KOPT-K1 (cell line): ENCODE measurements at regions not wholly inside any gene's neighbourhood (a gene's known extent, or its start where the extent isn't known, plus 50 kb on each side); places are given as distances from the start of the nearest gene placed in this dataset.

Experiments
- H3K27ac ChIP-seq: fragments of 200-600 bp; sonication (generic); 2 replicates; pipeline ENCODE4 v1.5.1; 2016; ENCODE audit warnings: antibody characterized with exemption, mild to moderate bottlenecking, low read depth, low read length; ENCODE audit not compliant: poor library complexity, severe bottlenecking
- H3K36me3 ChIP-seq: fragments of 200-600 bp; sonication (generic); 2 replicates; pipeline ENCODE4 v1.5.1; 2017; ENCODE audit warnings: antibody characterized with exemption, mild to moderate bottlenecking, low read length, moderate library complexity; ENCODE audit not compliant: insufficient read depth
- H3K9me3 ChIP-seq: fragments of 200-600 bp; sonication (generic); 2 replicates; pipeline ENCODE4 v1.5.1; 2017; ENCODE audit warnings: antibody characterized with exemption, low read length, mild to moderate bottlenecking; ENCODE audit not compliant: insufficient read depth, poor library complexity, severe bottlenecking

- no peak overlapping the region for H3K27ac ChIP-seq
These were observed 509.8 kb downstream of the DMAC1 start for GRCh38 chr9:7289773-7290172.

GRCh38 chr9:7287986-7288385, 511.6 kb downstream of the DMAC1 start:
- Histone ChIP-seq H3K36me3 (no peaks in the 10 kb centered on the region), H3K27ac (no peak overlapping the region), H3K9me3 (no peaks in the 10 kb centered on the region)

More at GRCh38 chr9:7289773-7290172, 509.8 kb downstream of the DMAC1 start:
- Histone ChIP-seq H3K36me3 (no peaks in the 10 kb centered on the region), H3K9me3 (no peaks in the 10 kb centered on the region)

GRCh38 chr9:7287065-7287464, 512.5 kb downstream of the DMAC1 start:
- Histone ChIP-seq H3K36me3 (no peaks in the 10 kb centered on the region), H3K9me3 (no peaks in the 10 kb centered on the region), H3K27ac (no peak overlapping the region)

GRCh38 chr9:7286101-7286500, 513.5 kb downstream of the DMAC1 start:
- H3K27ac ChIP-seq: no peak overlapping the region
- no peaks in the 10 kb centered on the region for H3K36me3 ChIP-seq
- no peaks in the 10 kb centered on the region for H3K9me3 ChIP-seq

GRCh38 chr9:7285199-7285598, 514.4 kb downstream of the DMAC1 start:
- Histone ChIP-seq H3K36me3 (no peaks in the 10 kb centered on the region), H3K9me3 (no peaks in the 10 kb centered on the region), H3K27ac (no peak overlapping the region)

GRCh38 chr9:7284517-7284916, 515.1 kb downstream of the DMAC1 start:
- Histone ChIP-seq H3K36me3 (no peaks in the 10 kb centered on the region), H3K27ac (no peak overlapping the region), H3K9me3 (no peaks in the 10 kb centered on the region)

GRCh38 chr9:7284117-7284516, 515.5 kb downstream of the DMAC1 start:
- no peak overlapping the region for H3K27ac ChIP-seq
- no peaks in the 10 kb centered on the region for H3K9me3 ChIP-seq
- no peaks in the 10 kb centered on the region for H3K36me3 ChIP-seq

GRCh38 chr9:7273575-7273974, 515.8 kb downstream of the KDM4C start:
- Histone ChIP-seq H3K36me3 (no peaks in the 10 kb centered on the region), H3K9me3 (no peaks in the 10 kb centered on the region)

GRCh38 chr9:7266911-7267595, 509.3 kb downstream of the KDM4C start:
- H3K27ac ChIP-seq: no peak overlapping the region
- H3K9me3 ChIP-seq: no peaks in the 10 kb centered on the region
- H3K36me3 ChIP-seq: no peaks in the 10 kb centered on the region

More at GRCh38 chr9:7273575-7273974, 515.8 kb downstream of the KDM4C start:
- no peak overlapping the region for H3K27ac ChIP-seq

- H3K27ac ChIP-seq: no peak overlapping the region
- no peaks in the 10 kb centered on the region for H3K9me3 ChIP-seq
- no peaks in the 10 kb centered on the region for H3K36me3 ChIP-seq
These were observed 507.4 kb downstream of the KDM4C start for GRCh38 chr9:7265181-7265580.

- Histone ChIP-seq H3K27ac (no peak overlapping the region), H3K36me3 (no peaks in the 10 kb centered on the region), H3K9me3 (no peaks in the 10 kb centered on the region)
These were observed 501.9 kb downstream of the KDM4C start for GRCh38 chr9:7259544-7260241.

- Histone ChIP-seq H3K27ac (no peak overlapping the region), H3K36me3 (no peaks in the 10 kb centered on the region), H3K9me3 (no peaks in the 10 kb centered on the region)
These were observed 501.1 kb downstream of the KDM4C start for GRCh38 chr9:7258688-7259396.

- Histone ChIP-seq H3K36me3 (no peaks in the 10 kb centered on the region), H3K27ac (no peak overlapping the region), H3K9me3 (no peaks in the 10 kb centered on the region)
These were observed 489.2 kb downstream of the KDM4C start for GRCh38 chr9:7246917-7247522.

GRCh38 chr9:7245976-7246580, 488.3 kb downstream of the KDM4C start:
- Histone ChIP-seq H3K36me3 (no peaks in the 10 kb centered on the region), H3K9me3 (no peaks in the 10 kb centered on the region), H3K27ac (no peak overlapping the region)

- no peaks in the 10 kb centered on the region for H3K36me3 ChIP-seq
- H3K27ac ChIP-seq: no peak overlapping the region
- H3K9me3 ChIP-seq: no peaks in the 10 kb centered on the region
These were observed 486.1 kb downstream of the KDM4C start for GRCh38 chr9:7243838-7244237.
